Left hindlimb (tissue), 1 donor: ENCODE measurements at regions not wholly inside any gene's neighbourhood (a gene's known extent, or its start where the extent isn't known, plus 50 kb on each side); places are given as distances from the start of the nearest gene placed in this dataset.
"Not testable (repeated sequence)": the region's sequence is repeated elsewhere in the genome, so short reads cannot be mapped to it uniquely, and the experiment has no call there.

ENCODE experiments used
- DNase-seq: peaks from one replicate; pipeline ENCODE4 v3.0.0-alpha.2; 2018

DNA sequence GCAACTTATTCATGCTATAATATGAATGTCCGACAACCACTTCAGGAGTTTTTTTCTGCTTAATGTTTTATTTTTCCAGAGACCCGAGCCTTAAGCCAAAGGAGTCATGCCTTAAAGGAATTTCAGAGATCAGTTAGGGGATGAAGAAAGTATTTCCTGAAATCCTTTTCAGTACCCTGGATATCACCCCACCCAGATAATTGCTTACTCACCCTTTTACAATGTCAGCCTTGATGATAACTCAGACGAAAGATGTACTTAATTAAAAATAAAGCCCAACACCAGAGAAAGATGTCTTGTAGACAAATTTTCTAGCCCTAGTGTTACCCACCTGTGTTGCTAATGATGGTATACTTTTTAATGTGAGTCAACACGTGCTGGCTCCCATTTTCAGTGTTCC lies 124.1 kb downstream of the XCL2 start:
- DNase-seq, result no peak

DNA sequence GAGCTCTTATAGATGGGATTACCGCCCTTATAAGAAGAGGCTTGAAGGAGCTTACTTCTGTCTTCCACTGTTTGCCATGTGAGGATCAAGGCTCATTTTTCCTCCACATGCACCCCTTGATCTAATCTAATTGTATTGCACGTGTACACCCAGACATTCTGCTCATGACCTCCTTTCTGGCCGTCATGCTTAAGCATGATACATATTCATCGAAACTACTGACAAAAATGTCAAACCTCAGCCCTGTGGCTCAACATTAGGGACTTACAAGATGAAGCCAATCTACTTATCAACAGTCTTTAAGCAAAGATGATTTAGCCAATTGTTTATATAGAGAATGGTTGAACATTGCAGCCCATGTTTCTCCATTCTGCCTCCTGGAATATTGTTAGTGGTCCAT lies 127.6 kb downstream of the XCL2 start:
- DNase-seq, result no peak

DNA sequence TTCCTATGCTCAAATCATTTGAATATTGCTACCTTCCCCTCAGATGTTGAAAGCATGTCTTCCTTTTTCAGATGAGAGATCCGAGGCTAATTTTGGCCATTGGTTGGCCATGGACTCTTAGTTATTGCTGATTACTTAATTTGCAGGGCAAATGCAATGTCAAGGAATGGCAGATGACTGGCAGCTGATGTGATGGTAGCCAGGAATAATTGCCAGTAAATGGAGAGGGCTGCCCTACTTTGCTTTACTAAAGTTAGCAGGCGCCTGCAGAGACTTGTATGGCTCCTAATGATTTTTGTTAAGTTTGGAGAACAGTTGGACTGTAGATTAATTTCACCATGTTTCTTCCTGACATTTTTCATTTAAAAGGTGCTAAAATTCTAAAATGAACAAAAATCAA lies 128.9 kb downstream of the XCL2 start:
- no peak for DNase-seq

GRCh38 chr1:168410464-168410863 lies 129.8 kb downstream of the TBX19 start:
- DNase-seq, result no peak

DNA sequence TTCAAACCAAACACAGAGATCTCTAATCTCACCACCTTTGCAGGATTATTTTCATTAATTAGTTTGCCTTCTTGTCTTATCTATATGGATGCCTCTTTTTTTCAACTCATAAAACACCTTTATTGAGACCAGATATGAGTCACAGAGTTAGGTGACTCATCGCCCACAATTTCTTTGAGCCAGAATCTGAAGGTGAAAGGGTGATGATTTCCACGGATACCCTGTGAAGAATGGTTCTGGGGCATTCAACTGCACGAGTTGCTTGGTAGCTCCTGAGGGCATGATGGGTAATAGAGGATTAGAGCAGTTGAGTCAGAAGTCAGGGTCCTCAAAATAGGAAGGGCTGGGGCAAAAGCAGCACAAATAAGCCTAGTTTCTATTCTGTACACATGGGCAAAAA lies 128.2 kb downstream of the TBX19 start:
- no peak for DNase-seq

GRCh38 chr1:168408539-168408865 lies 127.8 kb downstream of the TBX19 start:
- no peak for DNase-seq

- DNase-seq, result no peak
These were observed 127.3 kb downstream of the TBX19 start for GRCh38 chr1:168407832-168408538.

DNA sequence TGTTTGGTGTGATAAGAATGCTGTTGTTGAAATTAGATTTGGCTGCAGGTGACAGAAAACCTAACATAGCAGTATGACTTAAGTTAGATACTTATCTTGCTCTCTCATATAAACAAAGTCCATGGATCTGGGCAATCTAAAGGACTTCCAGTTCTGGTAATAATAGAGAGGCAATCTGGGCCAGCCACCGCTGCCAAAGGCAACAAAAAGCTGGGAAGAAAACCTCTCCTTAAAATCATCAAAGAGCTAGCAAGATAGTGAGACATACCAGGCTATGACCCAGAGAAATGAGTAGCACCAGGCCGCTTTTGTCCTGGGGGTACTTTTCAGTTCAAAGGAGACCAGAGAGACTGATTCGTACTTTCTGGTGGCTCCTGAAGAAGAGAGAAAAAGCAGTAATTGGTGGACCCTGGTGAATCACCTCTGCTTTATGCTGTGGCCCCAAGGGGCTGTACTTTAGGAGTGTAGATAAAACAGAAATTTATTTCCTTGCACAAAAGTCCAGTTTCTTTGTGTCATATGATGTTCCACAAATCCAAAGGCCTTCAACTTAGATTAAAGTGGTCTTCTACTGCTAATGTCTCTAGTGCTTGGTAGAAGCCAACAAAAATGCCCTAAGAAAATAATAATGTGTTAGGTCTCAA lies 125.4 kb downstream of the TBX19 start:
- no peak for DNase-seq

- no peak for DNase-seq
These were observed 122.5 kb downstream of the TBX19 start for GRCh38 chr1:168403140-168403539.

DNA sequence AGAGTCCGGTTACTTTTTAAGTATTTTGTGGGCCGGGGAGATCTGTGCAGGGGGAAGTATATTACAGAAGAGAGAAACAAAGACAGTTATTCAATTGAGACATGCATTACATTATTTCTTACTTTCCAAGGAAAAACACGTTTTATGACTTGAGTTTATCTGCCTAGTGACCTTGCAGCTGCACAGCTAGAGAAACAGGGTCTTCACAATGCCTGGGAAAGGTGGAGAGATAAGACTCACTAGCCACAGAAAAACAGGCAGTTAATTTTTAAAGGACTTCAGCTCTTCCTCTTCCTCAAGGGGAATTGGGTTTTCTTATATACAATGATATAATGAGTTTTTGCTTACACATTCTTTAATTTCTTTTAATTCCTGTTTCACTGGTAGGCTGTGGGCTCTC lies 121.8 kb downstream of the TBX19 start:
- not testable (repeated sequence) for DNase-seq

- no peak for DNase-seq
These were observed 120.7 kb downstream of the TBX19 start for GRCh38 chr1:168401341-168401740.

GRCh38 chr1:168400139-168400538 lies 119.5 kb downstream of the TBX19 start:
- DNase-seq, result no peak

DNA sequence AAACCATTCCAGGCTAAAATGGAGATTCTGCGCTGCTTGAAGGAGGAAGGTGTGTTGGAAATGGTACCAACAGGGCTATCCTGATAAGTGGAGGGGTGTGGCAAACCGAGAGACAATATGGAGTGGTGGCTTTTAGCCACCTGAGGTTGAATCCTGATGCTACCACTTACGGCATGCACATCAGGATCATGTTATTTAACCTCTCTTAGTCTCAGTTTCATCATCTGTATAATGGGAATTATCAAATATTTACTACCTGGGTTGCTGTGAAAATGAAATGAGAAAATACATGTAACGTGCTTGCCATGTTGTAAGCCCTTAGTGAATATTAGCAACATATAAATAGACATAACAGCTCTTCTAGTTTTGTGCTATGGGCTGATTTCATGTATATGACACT lies 117.1 kb downstream of the TBX19 start:
- no peak for DNase-seq

- DNase-seq, result no peak
These were observed 116.4 kb downstream of the TBX19 start for GRCh38 chr1:168396940-168397684.

DNA sequence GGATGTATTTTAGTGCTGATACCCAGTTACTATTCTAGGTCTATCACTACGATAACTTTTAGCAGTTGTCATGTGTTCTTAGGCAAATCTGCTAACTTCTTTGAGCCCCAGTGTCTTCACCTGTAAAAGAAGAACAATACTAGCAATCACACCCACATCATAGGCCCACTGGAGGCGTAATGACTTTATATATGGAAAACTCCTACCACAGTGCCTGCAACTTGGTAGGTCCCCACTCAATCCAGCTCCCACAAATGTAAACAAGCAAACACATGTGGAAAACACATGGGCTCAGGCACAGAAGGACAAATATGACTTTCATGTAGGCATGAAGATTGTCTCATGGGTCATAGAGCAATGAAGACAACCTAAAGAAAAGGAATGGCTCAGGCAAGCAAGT lies 115.8 kb downstream of the TBX19 start:
- DNase-seq, result no peak

DNA sequence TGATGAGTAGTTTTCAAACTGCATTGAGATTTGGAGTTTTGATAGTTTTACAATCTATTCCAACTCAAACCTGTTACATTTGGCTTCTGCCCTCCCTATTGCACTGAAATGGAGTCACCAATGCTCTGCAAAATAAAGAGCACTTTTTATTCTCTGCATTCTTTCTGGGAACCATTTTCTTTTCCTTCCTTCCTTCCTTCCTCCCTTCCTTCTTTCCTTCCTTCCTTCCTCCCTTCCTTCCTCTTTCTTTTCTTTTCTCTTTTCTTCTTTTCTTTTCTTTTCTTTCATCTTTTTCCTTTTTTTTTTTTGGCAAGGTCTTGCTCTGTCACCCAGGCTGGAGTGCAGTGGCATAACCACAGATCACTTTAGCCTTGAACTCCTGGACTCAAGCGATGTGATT lies 114.2 kb downstream of the TBX19 start:
- no peak for DNase-seq

GRCh38 chr1:168392958-168393549 lies 112.4 kb downstream of the TBX19 start:
- DNase-seq, result no peak

DNA sequence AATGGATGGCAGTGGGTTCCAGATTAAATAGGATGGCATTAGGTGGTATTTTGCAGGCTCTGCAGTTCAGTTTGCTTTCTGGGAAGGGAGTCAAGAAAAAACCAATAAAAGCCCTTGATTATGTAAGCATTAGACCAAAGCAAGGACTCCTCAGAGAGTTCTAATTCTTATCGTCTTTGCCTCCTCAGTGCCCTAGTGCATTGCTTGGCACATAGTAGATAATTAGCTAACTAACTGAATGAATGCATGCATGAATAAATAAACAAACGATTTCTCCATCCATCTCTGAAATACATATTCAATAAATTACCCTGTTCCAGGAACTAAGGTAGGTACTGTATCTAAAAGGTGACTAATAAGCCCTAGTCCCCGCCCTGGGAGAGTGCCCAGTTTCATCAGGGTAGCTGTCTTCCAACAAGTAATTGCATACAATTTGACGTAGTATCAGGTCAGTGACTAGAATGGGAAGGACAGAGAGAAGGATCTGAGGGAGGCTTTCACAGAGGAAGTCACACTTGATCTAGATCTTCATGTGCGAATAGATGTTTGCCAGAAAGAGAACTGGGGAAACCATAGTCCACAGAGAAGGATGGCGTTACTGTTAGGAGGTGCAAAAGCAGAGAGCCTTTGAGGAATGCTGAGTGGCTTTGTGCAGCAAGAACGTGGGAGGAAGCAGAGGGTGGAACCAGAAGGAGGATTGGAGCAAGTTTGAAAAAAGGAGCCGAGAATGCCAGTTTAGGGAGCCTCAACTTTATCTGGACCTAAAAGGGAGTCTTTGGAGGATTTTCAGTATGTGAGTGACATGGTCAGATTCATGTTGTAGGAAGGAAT lies 111.4 kb downstream of the TBX19 start:
- DNase-seq, result no peak

GRCh38 chr1:168390271-168390670 lies 109.6 kb downstream of the TBX19 start:
- DNase-seq, result no peak

- no peak for DNase-seq
These were observed 107.4 kb downstream of the TBX19 start for GRCh38 chr1:168387781-168388760.

DNA sequence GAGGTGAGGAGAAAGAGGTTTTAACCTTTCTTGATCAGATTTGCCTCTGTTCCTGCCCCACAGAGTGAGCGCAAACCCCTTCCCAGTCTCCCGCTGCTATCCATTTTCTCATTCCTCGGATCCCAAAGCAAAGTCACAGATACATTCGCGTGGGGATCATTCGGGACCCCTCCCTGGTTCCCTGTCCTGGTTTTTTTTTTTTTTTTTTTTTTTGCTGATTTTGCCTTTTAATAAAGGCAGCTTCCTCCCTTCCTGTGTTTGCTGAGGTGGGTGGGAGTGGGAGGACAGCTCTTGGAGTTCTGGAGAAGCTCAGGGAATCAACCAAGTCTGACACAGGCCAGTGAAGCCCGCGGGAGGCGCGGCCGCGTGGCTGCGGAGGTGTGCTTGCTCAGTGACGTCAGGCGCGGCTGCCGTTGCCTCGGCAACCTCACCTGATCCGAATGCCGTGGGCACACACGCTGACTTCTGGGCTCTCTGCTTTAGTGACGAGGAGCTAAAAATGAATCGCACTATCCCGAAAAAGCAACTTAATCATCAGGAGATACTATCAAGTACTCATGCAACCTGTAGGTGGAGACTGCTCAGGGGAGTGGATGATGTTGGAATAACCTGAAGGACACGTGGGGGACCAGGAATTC lies 106.4 kb downstream of the TBX19 start:
- no peak for DNase-seq
